K562 (cell line): ENCODE measurements at regions not wholly inside any gene's neighbourhood (a gene's known extent, or its start where the extent isn't known, plus 50 kb on each side); places are given as distances from the start of the nearest gene placed in this dataset.

ENCODE experiments used
- BCL6 ChIP-seq: fragments of 250-450 bp; sonication (Bioruptor Pico); IDR thresholded peaks from 2 replicates; pipeline ENCODE4 v1.4.0; 2020
- MYC ChIP-seq, 2 experiments: fragments of 250-450 bp in 1 of 2; sonication (Bioruptor Pico) in 1 of 2; IDR thresholded peaks; 2 replicates each; pipeline versions ENCODE4 v1.5.1 to v1.6.1; 2012 to 2021; ENCODE audit warnings: low read depth in 2 of 2, borderline replicate concordance in 1 of 2, improper control_type of control experiment in 1 of 2, low read length in 1 of 2, mild to moderate bottlenecking in 1 of 2, moderate library complexity in 1 of 2
- POLR2AphosphoS5 ChIP-seq: IDR thresholded peaks from 2 replicates; pipeline ENCODE4 v1.6.1; 2011; ENCODE audit warnings: mild to moderate bottlenecking, low read depth, low read length, moderate library complexity; ENCODE audit not compliant: control insufficient read depth, insufficient read depth
- SP1 ChIP-seq: sonication (generic); formaldehyde crosslinking; IDR thresholded peaks from 2 replicates; pipeline ENCODE4 v1.8.1; 2022; ENCODE audit warnings: mild to moderate bottlenecking, missing genetic modification reagents
- ZFX ChIP-seq: sonication (generic); formaldehyde crosslinking; IDR thresholded peaks from 2 replicates; pipeline ENCODE4 v1.8.0; 2022; ENCODE audit warnings: mild to moderate bottlenecking, missing genetic modification reagents, moderate library complexity
- ZNF436 ChIP-seq: fragments of 250-450, 450-650 bp; sonication (Bioruptor Pico); formaldehyde crosslinking; IDR thresholded peaks from 2 replicates; pipeline ENCODE4 v1.7.0; 2020; ENCODE audit warnings: mild to moderate bottlenecking
- TF ChIP-seq, protein P1 (sequence below): sonication (generic); formaldehyde crosslinking; IDR thresholded peaks from 2 replicates; pipeline ENCODE4 v1.8.1; 2022; ENCODE audit warnings: missing genetic modification reagents
- TF ChIP-seq, protein P2 (sequence below): fragments of 450-650 bp; IDR thresholded peaks from 2 replicates; pipeline ENCODE4 v1.6.1; 2016; ENCODE audit warnings: low read depth
- TF ChIP-seq, protein P3 (sequence below): fragments of 250-450 bp; sonication (Bioruptor Pico); IDR thresholded peaks from 2 replicates; pipeline ENCODE4 v1.5.0; 2021; ENCODE audit warnings: mild to moderate bottlenecking, borderline replicate concordance
- TF ChIP-seq, protein P4 (sequence below): fragments of 250-450 bp; sonication (Bioruptor Pico); IDR thresholded peaks from 2 replicates; pipeline ENCODE4 v1.8.0; 2022; ENCODE audit warnings: moderate library complexity, mild to moderate bottlenecking, inconsistent platforms
- TF ChIP-seq, protein P5 (sequence below), 3 experiments: IDR thresholded peaks in 2 of 3; conservative IDR thresholded peaks in 1 of 3; 2 replicates each; pipeline ENCODE4 v1.5.1; 2011 to 2012; ENCODE audit warnings: low read length in 3 of 3, mild to moderate bottlenecking in 3 of 3, control low read depth in 2 of 3, improper control_type of control experiment in 1 of 3, inconsistent platforms in 1 of 3, low read depth in 1 of 3, mixed read lengths in 1 of 3, moderate library complexity in 1 of 3; ENCODE audit not compliant: insufficient read depth in 2 of 3

DNA sequence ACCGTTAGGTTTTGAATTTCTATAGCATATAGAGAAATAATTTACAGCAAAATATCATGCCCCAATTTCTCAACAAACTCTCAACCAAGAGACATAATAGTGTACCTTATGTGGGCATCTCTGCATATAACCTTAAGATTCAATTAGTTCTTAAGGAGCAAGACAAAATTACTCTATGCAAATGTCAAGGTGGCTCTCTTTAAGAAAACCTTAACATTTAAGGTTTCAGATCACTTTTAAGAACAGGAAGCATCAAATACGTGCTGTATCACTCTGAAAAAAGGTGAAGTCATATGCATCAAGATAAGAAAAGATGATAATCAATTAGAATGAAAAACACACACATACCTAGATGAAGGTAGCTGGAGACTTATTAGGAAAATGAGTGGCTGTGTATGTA, 728.0 kb downstream of the FLRT2 start:
- TF ChIP-seq MYC (IDR thresholded peaks at IDR 0.05; ENCODE audit: low read depth, low read length) (no peak), MYC (CRISPR knock-in tag; IDR thresholded peaks at IDR 0.05; ENCODE audit: borderline replicate concordance, low read depth) (no peak), SP1 (no peak), ZNF436 (CRISPR knock-in tag) (no peak), ZFX (CRISPR knock-in tag) (no peak), BCL6 (no peak), POLR2AphosphoS5 (no peak)
- TF ChIP-seq, protein P1, sequence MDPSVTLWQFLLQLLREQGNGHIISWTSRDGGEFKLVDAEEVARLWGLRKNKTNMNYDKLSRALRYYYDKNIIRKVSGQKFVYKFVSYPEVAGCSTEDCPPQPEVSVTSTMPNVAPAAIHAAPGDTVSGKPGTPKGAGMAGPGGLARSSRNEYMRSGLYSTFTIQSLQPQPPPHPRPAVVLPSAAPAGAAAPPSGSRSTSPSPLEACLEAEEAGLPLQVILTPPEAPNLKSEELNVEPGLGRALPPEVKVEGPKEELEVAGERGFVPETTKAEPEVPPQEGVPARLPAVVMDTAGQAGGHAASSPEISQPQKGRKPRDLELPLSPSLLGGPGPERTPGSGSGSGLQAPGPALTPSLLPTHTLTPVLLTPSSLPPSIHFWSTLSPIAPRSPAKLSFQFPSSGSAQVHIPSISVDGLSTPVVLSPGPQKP (CRISPR knock-in tag): no peak
- TF ChIP-seq, protein P2, sequence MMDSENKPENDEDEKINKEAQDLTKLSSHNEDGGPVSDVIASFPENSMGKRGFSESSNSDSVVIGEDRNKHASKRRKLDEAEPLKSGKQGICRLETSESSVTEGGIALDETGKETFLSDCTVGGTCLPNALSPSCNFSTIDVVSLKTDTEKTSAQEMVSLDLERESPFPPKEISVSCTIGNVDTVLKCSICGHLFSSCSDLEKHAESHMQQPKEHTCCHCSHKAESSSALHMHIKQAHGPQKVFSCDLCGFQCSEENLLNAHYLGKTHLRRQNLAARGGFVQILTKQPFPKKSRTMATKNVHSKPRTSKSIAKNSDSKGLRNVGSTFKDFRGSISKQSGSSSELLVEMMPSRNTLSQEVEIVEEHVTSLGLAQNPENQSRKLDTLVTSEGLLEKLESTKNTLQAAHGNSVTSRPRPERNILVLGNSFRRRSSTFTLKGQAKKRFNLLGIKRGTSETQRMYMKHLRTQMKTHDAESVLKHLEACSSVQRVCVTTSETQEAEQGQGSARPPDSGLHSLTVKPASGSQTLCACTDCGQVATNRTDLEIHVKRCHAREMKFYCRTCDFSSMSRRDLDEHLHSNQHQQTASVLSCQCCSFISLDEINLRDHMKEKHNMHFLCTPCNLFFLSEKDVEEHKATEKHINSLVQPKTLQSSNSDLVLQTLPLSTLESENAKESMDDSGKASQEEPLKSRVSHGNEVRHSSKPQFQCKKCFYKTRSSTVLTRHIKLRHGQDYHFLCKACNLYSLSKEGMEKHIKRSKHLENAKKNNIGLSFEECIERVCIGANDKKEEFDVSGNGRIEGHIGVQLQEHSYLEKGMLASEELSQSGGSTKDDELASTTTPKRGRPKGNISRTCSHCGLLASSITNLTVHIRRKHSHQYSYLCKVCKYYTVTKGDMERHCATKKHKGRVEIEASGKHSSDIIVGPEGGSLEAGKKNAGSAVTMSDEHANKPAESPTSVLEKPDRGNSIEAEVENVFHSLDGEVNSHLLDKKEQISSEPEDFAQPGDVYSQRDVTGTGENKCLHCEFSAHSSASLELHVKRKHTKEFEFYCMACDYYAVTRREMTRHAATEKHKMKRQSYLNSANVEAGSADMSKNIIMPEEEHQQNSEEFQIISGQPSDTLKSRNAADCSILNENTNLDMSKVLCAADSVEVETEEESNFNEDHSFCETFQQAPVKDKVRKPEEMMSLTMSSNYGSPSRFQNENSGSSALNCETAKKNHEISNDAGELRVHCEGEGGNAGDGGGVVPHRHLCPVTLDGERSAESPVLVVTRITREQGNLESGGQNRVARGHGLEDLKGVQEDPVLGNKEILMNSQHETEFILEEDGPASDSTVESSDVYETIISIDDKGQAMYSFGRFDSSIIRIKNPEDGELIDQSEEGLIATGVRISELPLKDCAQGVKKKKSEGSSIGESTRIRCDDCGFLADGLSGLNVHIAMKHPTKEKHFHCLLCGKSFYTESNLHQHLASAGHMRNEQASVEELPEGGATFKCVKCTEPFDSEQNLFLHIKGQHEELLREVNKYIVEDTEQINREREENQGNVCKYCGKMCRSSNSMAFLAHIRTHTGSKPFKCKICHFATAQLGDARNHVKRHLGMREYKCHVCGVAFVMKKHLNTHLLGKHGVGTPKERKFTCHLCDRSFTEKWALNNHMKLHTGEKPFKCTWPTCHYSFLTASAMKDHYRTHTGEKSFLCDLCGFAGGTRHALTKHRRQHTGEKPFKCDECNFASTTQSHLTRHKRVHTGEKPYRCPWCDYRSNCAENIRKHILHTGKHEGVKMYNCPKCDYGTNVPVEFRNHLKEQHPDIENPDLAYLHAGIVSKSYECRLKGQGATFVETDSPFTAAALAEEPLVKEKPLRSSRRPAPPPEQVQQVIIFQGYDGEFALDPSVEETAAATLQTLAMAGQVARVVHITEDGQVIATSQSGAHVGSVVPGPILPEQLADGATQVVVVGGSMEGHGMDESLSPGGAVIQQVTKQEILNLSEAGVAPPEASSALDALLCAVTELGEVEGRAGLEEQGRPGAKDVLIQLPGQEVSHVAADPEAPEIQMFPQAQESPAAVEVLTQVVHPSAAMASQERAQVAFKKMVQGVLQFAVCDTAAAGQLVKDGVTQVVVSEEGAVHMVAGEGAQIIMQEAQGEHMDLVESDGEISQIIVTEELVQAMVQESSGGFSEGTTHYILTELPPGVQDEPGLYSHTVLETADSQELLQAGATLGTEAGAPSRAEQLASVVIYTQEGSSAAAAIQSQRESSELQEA: no peak
- TF ChIP-seq, protein P3, sequence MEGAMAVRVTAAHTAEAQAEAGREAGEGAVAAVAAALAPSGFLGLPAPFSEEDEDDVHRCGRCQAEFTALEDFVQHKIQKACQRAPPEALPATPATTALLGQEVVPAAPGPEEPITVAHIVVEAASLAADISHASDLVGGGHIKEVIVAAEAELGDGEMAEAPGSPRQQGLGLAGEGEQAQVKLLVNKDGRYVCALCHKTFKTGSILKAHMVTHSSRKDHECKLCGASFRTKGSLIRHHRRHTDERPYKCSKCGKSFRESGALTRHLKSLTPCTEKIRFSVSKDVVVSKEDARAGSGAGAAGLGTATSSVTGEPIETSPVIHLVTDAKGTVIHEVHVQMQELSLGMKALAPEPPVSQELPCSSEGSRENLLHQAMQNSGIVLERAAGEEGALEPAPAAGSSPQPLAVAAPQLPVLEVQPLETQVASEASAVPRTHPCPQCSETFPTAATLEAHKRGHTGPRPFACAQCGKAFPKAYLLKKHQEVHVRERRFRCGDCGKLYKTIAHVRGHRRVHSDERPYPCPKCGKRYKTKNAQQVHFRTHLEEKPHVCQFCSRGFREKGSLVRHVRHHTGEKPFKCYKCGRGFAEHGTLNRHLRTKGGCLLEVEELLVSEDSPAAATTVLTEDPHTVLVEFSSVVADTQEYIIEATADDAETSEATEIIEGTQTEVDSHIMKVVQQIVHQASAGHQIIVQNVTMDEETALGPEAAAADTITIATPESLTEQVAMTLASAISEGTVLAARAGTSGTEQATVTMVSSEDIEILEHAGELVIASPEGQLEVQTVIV (CRISPR knock-in tag): no peak
- TF ChIP-seq, protein P4, sequence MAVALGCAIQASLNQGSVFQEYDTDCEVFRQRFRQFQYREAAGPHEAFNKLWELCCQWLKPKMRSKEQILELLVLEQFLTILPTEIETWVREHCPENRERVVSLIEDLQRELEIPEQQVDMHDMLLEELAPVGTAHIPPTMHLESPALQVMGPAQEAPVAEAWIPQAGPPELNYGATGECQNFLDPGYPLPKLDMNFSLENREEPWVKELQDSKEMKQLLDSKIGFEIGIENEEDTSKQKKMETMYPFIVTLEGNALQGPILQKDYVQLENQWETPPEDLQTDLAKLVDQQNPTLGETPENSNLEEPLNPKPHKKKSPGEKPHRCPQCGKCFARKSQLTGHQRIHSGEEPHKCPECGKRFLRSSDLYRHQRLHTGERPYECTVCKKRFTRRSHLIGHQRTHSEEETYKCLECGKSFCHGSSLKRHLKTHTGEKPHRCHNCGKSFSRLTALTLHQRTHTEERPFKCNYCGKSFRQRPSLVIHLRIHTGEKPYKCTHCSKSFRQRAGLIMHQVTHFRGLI (CRISPR knock-in tag): no peak
- TF ChIP-seq, protein P5, sequence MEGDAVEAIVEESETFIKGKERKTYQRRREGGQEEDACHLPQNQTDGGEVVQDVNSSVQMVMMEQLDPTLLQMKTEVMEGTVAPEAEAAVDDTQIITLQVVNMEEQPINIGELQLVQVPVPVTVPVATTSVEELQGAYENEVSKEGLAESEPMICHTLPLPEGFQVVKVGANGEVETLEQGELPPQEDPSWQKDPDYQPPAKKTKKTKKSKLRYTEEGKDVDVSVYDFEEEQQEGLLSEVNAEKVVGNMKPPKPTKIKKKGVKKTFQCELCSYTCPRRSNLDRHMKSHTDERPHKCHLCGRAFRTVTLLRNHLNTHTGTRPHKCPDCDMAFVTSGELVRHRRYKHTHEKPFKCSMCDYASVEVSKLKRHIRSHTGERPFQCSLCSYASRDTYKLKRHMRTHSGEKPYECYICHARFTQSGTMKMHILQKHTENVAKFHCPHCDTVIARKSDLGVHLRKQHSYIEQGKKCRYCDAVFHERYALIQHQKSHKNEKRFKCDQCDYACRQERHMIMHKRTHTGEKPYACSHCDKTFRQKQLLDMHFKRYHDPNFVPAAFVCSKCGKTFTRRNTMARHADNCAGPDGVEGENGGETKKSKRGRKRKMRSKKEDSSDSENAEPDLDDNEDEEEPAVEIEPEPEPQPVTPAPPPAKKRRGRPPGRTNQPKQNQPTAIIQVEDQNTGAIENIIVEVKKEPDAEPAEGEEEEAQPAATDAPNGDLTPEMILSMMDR (IDR thresholded peaks at IDR 0.05 in 2 of 3, conservative IDR thresholded peaks at IDR 0.05 in 1 of 3; ENCODE audit: insufficient read depth in 2 of 3, low read depth in 1 of 3, low read length in 3 of 3): no peak
